HG03060 (cell line): ENCODE measurements at regions not wholly inside any gene's neighbourhood (a gene's known extent, or its start where the extent isn't known, plus 50 kb on each side); places are given as distances from the start of the nearest gene placed in this dataset.

ENCODE experiments used
- ATAC-seq: cut with Tn5 transposase; IDR thresholded peaks from one replicate; pipeline ENCODE4 v1.9.1; 2021; ENCODE audit warnings: low read depth, moderate number of reproducible peaks; ENCODE audit not compliant: unreplicated experiment

DNA sequence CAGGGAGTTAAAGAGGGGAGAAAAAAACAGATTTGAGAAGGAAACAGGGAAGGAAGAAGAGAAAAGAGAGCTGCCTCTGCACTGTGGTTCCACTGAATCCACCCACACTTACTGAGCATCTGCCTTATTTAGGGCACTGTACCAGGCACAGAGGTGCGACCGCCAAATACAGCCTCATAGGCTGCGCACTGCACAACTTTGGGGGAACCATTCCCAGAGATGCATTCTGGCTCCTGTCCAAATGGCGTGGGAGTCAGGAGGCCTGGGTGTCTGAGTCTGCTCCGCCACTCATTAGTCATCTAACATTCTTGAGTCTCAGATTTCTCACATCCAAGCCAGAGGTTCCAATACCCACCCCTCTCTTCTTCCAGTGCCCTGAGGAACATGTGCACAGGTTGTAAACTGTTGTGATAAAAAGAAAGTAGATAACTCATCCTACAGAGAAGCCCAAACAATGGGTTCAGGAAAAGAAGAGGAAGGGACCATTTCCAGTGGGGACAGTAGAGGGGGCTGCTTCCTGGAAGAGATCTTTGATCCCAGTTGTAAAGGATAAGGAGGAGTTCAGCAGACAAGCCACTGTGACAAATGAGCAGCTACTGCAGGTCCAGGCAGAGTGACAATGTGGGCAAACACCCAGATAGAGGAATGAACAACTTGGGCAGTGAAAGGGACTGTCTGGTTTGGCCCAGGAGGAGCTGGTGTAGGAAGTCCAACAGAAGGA is 254.6 kb downstream of the UACA start:
- ATAC-seq: no peak

DNA sequence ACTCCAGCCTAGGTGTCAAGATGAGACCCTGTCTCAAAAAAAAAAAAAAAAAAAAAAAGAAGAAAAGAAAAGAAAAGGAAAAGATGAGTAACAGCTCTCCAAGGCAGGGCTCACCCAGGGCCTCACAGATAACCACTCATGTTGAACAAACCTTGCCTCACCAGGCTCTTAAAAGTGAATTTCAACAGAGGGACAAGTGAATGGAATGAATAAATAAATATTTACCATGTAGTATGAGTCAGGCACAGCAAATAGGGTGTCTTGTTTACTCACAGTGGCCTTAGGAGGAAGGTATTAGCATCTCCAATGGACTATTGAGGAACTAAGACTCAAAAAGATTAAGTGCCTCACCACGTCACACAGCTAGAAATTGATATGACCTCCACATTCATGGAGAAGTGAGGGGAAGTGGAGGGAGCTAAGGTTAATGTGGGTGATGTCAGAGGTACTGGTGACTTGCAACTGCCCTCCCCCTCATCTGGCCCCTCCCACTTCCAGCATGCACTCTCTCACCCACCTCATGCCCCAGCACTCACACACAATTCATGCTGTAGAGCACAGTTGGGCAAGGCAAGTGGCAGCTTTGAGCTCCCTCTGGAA is 255.5 kb downstream of the UACA start:
- ATAC-seq: no peak

GRCh38 chr15:70505936-70506912 is 257.1 kb downstream of the UACA start:
- no peak for ATAC-seq

- no peak for ATAC-seq
Observed at GRCh38 chr15:70505411-70505919, 257.9 kb downstream of the UACA start.

GRCh38 chr15:70504988-70505387 is 258.4 kb downstream of the UACA start:
- no peak for ATAC-seq

DNA sequence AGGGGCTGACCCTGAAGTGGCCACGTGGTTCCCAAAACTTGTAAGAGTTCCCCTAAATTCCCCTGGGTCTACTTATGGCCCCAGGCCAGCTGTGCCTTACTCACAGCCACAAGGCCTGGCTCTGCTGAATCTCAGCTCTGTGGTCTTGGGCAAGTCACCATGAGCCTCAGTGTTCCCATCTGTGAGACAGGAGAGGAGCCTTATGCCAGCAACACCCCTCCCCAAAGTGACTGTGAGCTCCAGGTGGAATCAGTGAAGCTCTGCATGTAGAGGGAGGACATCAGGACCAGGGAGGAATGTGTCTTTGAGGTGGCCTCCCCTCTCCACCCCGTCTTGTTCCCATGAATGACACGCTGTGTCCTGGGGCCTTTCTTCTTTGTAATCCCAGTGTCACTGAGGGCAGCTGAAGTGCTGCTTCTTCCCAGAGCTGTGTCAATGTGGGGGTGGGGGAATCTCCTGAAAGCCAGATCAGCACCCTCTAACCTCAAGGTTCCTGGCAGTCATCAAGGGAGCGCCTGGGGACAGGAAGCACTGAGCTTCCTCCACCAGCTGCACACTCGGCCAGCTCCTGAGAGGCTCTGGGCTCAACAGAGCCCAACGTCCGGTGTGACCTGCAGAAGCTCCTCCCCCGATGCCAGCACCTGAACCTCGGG is 258.9 kb downstream of the UACA start:
- peak; percentile 41 for ATAC-seq

GRCh38 chr15:70503798-70504298 is 259.5 kb downstream of the UACA start:
- no peak for ATAC-seq

DNA sequence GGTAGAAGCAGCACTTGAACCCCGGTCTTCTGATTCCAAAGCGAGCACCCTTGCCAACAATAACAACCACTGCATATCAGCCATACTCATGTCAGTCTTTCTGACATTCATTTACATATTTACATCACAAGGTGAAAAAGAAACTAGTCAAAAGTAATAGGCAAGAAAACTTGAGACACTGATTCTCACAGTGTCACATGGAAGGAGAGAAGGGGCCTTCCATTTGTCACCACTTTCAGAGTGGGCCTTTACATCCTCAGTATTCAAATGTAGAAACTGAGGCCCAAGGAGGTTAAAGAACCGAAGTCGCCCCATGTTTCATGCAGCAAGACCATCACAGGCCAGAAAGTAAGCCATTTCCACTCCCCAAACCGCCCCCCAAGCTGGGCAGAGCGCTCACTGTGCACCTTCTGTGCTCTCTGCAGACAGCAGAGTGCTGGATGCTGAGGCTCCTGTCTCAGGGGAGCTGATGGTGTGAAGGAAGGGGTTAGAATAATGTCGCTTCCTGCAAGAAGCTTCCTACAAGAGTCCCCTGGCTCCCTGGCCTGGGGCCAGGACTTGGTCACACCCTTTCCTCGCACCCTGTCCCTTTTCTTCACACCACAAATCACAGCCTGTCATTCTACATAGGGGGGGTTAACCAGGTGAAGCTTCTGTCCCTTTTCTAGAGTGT is 260.1 kb downstream of the UACA start:
- ATAC-seq: no peak

DNA sequence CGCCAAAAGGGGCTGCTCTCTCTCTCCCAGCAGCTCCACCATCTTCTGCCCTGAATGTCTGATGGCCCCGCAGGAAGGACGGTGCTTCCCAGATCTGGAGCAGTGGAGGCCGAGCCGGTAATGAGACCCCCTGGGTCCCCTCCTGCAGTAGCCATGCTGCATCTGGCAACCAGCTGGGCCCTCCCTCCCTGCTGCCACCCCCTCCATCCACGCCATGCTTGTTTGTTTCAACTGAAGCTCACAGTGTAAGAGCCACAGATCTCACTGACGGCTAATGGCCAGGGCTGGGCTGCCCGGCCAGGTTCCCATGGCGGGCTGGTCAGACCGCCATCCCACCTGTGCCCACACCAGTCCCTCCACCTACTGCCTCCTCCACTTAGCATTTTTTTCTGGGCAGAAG is 260.8 kb downstream of the UACA start:
- ATAC-seq: no peak

DNA sequence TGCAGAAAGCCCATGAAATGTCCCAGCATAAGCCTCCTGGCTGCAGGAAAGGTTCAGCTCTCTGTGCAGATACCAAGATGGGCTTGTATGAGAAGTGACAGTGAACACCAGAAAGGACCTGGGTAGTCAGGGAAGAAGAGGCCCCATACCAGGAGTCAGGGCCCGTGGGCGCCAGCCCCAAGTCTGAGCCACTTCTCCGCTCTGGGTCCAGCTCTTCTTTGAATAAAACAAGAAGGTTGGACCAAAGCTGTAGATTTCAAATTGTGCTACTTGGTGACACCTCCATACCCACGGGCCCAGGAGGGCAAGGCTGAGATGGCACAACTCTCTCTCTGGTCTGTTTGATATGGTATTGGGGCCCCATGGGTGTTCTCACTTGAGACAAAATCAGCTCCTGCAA is 261.5 kb downstream of the UACA start:
- ATAC-seq: no peak

DNA sequence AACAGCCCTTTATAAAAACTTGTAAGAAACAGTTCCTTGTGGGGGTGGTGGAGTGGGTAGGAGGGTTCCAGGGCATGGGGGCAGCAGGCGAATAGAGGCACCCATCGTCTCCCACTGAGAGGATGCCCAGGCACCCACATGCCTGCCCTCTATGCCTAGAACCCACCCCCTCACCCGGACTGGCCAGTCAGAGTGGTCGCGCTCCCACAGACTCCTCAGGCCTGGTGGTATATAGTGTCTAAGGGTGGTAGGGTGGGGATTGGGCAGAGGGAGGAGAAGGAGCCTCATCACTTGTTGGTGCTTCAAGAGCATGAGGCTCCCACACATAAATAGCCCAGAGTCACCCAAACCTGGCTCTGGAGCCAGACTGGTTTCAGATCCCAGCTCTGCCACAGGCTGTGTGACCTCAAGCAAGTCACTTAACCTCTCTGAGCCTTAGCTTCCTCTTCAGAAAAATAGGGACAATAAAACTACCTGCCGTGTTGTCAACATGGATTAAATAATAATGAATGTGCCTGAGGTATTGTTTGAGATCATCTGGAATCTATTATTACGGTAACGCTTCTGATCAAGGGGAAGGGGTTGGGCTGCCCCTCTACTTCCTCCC is 262.1 kb downstream of the UACA start:
- no peak for ATAC-seq

GRCh38 chr15:70499791-70500190 is 263.6 kb downstream of the UACA start:
- ATAC-seq: no peak

- ATAC-seq: no peak
Observed at GRCh38 chr15:70498096-70498626, 265.2 kb downstream of the UACA start.

GRCh38 chr15:70497661-70498060 is 265.7 kb downstream of the UACA start:
- no peak for ATAC-seq

DNA sequence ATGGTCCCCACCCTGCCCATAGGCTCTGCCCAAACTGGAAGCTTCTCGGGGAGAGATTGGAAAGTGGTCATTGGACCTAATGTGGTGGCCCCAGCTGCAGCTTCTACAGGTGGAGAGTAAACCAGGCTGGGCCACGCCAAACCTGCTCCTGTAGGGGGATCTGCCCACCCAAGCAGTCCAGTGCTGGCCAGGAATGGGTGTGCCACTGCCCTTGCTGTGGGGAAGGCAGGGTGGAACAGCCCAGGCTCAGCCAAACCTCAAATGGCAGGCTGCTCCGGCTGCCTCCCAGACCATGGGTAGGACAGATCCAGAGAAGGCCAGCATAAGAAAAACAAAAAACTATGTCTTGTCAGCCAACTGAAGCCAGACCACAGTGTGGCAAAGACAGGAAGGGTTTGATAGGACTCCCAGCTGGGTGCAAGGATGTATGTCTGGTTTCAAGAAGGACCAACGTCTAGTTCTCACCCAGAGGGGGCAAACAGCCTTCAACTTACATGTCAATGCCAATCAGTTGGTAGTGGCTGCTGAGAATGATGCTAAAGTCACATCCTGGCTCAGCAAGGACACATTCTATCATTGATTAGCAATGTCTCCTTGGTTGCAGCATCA is 267.3 kb downstream of the UACA start:
- no peak for ATAC-seq

DNA sequence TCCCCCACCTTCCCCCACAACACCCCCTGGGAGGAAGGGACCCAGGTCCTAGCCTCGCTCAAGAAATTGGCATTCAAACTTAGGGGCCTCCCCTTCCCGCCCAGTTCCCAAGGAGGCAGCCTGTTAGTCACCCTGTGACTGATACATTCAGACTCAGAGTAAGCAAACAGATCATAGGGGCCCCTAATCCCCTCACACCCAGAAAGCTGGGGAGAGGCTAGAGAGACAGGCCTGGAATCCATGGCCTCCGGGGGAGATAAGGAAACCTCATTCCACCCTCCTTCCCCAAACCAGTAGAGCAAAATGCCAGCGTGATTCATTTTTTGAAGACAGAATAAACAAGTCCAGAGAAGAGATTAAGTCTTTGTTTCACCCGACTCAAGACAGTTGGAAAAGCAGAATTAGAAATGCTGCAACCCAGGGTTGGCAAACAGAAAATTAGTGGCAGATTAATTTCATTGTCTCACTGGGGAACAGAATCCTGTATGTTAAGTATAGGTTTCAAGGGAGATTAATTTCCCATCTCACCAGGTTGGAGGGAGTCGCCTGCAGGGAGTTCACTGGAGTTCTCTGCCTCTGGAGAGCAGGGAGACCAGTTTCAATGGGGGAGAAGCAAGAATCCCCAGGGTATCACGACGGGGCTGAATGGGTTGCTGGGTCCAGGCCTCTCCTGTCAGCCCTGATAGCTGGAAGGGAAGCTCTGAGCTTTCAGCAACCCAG is 268.3 kb downstream of the UACA start:
- ATAC-seq: no peak

GRCh38 chr15:70494517-70494851 is 268.9 kb downstream of the UACA start:
- ATAC-seq: no peak

DNA sequence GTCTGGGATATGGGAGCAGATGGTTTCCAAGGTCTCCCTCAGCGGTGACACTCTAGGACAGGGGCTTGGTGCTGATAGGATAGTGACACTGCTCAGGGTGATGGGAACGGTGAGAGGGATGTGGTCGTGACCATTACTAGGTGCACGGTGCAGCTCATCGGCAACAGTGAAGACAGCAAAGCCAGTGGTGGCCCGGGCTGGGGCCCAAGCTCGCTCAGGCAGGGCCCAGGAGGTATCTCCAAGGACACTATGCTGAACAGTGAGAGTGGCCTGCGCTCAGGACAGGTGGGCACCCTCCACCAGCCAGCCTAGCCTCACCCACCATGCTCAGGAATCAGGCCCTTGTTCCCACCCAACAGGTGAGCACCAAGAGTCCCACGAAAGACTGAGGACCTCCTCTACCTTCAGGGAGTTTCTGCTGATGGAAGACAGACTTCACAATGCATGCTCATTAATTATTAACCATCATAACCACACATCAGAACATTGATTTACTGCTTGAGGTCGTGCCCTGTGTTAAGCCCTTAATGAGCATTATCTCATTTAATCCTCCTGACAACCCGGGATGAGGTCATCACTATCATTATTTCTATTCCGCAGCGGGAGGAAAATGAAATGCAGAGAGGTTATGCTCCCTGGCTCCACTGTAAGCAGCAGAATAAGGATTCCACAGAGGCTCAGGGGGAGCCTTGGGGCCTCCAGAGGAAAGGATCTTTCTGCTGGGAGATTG is 269.4 kb downstream of the UACA start:
- no peak for ATAC-seq
